NT2/D1 (cell line): ENCODE measurements at regions not wholly inside any gene's neighbourhood (a gene's known extent, or its start where the extent isn't known, plus 50 kb on each side); places are given as distances from the start of the nearest gene placed in this dataset.

Experiments used
- SUZ12 ChIP-seq: IDR thresholded peaks from 2 replicates; pipeline ENCODE4 v1.6.1; 2011; ENCODE audit not compliant: insufficient read length, insufficient read depth; ENCODE audit errors: extremely low read depth
- YY1 ChIP-seq: IDR thresholded peaks from 2 replicates; pipeline ENCODE4 v1.6.1; 2011; ENCODE audit not compliant: insufficient read length, insufficient read depth
- ZNF274 ChIP-seq: IDR thresholded peaks from 2 replicates; pipeline ENCODE4 v1.6.1; 2011; ENCODE audit warnings: mild to moderate bottlenecking, low read depth, low read length

- TF ChIP-seq YY1 (no peak), SUZ12 (no peak), ZNF274 (no peak)
Measured at GRCh38 chr5:145449794-145450193, 385.3 kb downstream of the PRELID2 start.
